HepG2 (cell line): ENCODE measurements at regions not wholly inside any gene's neighbourhood (a gene's known extent, or its start where the extent isn't known, plus 50 kb on each side); places are given as distances from the start of the nearest gene placed in this dataset.
A peak's percentile ranks its signal among the peaks of the same experiment; 100 is the strongest.

Source experiments
- ARNT ChIP-seq: fragments of 450-650 bp; IDR thresholded peaks from 2 replicates; pipeline ENCODE4 v1.6.1; 2017
- BORCS8-MEF2B ChIP-seq: sonication (generic); formaldehyde crosslinking; IDR thresholded peaks from 2 replicates; pipeline ENCODE4 v1.8.0; 2022; ENCODE audit warnings: mild to moderate bottlenecking, missing genetic modification reagents
- ELF4 ChIP-seq: sonication (generic); formaldehyde crosslinking; IDR thresholded peaks from 2 replicates; pipeline ENCODE4 v1.5.0; 2020; ENCODE audit warnings: missing genetic modification reagents, mild to moderate bottlenecking, moderate library complexity, borderline replicate concordance
- GZF1 ChIP-seq: sonication (generic); formaldehyde crosslinking; IDR thresholded peaks from 2 replicates; pipeline ENCODE4 v1.5.1; 2020; ENCODE audit warnings: mild to moderate bottlenecking, missing genetic modification reagents
- HCFC1 ChIP-seq: fragments of 150-350 bp; IDR thresholded peaks from 2 replicates; pipeline ENCODE4 v1.6.1; 2014; ENCODE audit warnings: low read depth, low read length
- JUND ChIP-seq: sonication (generic); formaldehyde crosslinking; IDR thresholded peaks from 2 replicates; pipeline ENCODE4 v1.8.0; 2022; ENCODE audit warnings: mild to moderate bottlenecking, missing genetic modification reagents
- MYNN ChIP-seq: sonication (generic); formaldehyde crosslinking; IDR thresholded peaks from 2 replicates; pipeline ENCODE4 v1.4.0; 2020; ENCODE audit warnings: mild to moderate bottlenecking, low read depth, missing genetic modification reagents
- NR1H2 ChIP-seq: sonication (generic); formaldehyde crosslinking; IDR thresholded peaks from 2 replicates; pipeline ENCODE4 v1.8.1; 2022; ENCODE audit warnings: low read depth, missing genetic modification reagents, borderline replicate concordance
- SRSF4 ChIP-seq: fragments of 200-400 bp; formaldehyde crosslinking; IDR thresholded peaks from one replicate; pipeline ENCODE4 v1.6.1; 2018; ENCODE audit warnings: mild to moderate bottlenecking, low read depth, low read length, moderate library complexity; ENCODE audit not compliant: poor library complexity, severe bottlenecking
- TARDBP ChIP-seq: sonication (generic); formaldehyde crosslinking; IDR thresholded peaks from 2 replicates; pipeline ENCODE4 v1.8.0; 2022; ENCODE audit warnings: mild to moderate bottlenecking, missing genetic modification reagents
- ZNF337 ChIP-seq: sonication (generic); formaldehyde crosslinking; IDR thresholded peaks from 2 replicates; pipeline ENCODE4 v1.5.1; 2020; ENCODE audit warnings: missing genetic modification reagents, low read depth, mild to moderate bottlenecking, borderline replicate concordance
- ZNF572 ChIP-seq: sonication (generic); formaldehyde crosslinking; IDR thresholded peaks from 2 replicates; pipeline ENCODE4 v1.5.1; 2020; ENCODE audit warnings: mild to moderate bottlenecking, missing genetic modification reagents
- TF ChIP-seq, protein P1 (sequence below): sonication (generic); formaldehyde crosslinking; IDR thresholded peaks from 2 replicates; pipeline ENCODE4 v1.5.0; 2020; ENCODE audit warnings: mild to moderate bottlenecking, missing genetic modification reagents, borderline replicate concordance
- TF ChIP-seq, protein P2 (sequence below): sonication (generic); formaldehyde crosslinking; IDR thresholded peaks from 2 replicates; pipeline ENCODE4 v1.8.0; 2022; ENCODE audit warnings: mild to moderate bottlenecking, missing genetic modification reagents
- TF ChIP-seq, protein P3 (sequence below): sonication (generic); formaldehyde crosslinking; IDR thresholded peaks from 2 replicates; pipeline ENCODE4 v1.9.0; 2021; ENCODE audit warnings: missing genetic modification reagents, borderline replicate concordance

DNA sequence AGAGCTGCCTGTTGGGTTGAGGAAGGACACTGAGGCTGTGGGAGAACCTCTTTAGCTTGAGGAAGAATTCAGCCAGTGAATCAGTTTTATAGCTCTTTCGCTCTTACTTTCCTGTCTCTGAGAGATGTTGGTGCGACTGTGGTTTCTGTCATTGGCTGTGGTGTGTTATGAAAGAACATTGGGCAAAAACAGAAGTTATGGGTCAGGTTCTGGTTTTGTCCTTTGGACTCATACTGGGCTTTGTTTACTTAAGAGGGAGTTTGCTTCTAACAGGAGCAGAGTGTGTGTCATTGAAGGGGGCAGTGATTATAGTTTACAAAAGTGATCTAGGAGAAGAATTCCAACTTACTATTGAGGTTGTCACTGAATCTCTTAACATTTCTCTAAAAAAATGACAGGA, 97.0 kb downstream of the TLR5 start (continued):
- TF ChIP-seq HCFC1 (no peak), NR1H2 (CRISPR knock-in tag) (no peak), ZNF337 (CRISPR knock-in tag) (no peak), ARNT (no peak), SRSF4 (no peak), MYNN (CRISPR knock-in tag) (no peak), BORCS8-MEF2B (no peak), GZF1 (no peak), ELF4 (CRISPR knock-in tag) (no peak), TARDBP (CRISPR knock-in tag) (peak; percentile 31; the same call in 1 of the 2 replicates), ZNF572 (CRISPR knock-in tag) (no peak), JUND (CRISPR knock-in tag) (no peak)
- TF ChIP-seq, protein P1, sequence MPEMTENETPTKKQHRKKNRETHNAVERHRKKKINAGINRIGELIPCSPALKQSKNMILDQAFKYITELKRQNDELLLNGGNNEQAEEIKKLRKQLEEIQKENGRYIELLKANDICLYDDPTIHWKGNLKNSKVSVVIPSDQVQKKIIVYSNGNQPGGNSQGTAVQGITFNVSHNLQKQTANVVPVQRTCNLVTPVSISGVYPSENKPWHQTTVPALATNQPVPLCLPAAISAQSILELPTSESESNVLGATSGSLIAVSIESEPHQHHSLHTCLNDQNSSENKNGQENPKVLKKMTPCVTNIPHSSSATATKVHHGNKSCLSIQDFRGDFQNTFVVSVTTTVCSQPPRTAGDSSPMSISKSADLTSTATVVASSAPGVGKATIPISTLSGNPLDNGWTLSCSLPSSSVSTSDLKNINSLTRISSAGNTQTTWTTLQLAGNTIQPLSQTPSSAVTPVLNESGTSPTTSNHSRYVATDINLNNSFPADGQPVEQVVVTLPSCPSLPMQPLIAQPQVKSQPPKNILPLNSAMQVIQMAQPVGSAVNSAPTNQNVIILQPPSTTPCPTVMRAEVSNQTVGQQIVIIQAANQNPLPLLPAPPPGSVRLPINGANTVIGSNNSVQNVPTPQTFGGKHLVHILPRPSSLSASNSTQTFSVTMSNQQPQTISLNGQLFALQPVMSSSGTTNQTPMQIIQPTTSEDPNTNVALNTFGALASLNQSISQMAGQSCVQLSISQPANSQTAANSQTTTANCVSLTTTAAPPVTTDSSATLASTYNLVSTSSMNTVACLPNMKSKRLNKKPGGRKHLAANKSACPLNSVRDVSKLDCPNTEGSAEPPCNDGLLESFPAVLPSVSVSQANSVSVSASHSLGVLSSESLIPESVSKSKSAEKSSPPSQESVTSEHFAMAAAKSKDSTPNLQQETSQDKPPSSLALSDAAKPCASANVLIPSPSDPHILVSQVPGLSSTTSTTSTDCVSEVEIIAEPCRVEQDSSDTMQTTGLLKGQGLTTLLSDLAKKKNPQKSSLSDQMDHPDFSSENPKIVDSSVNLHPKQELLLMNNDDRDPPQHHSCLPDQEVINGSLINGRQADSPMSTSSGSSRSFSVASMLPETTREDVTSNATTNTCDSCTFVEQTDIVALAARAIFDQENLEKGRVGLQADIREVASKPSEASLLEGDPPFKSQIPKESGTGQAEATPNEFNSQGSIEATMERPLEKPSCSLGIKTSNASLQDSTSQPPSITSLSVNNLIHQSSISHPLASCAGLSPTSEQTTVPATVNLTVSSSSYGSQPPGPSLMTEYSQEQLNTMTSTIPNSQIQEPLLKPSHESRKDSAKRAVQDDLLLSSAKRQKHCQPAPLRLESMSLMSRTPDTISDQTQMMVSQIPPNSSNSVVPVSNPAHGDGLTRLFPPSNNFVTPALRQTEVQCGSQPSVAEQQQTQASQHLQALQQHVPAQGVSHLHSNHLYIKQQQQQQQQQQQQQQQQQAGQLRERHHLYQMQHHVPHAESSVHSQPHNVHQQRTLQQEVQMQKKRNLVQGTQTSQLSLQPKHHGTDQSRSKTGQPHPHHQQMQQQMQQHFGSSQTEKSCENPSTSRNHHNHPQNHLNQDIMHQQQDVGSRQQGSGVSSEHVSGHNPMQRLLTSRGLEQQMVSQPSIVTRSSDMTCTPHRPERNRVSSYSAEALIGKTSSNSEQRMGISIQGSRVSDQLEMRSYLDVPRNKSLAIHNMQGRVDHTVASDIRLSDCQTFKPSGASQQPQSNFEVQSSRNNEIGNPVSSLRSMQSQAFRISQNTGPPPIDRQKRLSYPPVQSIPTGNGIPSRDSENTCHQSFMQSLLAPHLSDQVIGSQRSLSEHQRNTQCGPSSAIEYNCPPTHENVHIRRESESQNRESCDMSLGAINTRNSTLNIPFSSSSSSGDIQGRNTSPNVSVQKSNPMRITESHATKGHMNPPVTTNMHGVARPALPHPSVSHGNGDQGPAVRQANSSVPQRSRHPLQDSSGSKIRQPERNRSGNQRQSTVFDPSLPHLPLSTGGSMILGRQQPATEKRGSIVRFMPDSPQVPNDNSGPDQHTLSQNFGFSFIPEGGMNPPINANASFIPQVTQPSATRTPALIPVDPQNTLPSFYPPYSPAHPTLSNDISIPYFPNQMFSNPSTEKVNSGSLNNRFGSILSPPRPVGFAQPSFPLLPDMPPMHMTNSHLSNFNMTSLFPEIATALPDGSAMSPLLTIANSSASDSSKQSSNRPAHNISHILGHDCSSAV (CRISPR knock-in tag) = no peak
- TF ChIP-seq, protein P2, sequence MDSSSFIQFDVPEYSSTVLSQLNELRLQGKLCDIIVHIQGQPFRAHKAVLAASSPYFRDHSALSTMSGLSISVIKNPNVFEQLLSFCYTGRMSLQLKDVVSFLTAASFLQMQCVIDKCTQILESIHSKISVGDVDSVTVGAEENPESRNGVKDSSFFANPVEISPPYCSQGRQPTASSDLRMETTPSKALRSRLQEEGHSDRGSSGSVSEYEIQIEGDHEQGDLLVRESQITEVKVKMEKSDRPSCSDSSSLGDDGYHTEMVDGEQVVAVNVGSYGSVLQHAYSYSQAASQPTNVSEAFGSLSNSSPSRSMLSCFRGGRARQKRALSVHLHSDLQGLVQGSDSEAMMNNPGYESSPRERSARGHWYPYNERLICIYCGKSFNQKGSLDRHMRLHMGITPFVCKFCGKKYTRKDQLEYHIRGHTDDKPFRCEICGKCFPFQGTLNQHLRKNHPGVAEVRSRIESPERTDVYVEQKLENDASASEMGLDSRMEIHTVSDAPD (CRISPR knock-in tag) = peak; percentile 83
- TF ChIP-seq, protein P3, sequence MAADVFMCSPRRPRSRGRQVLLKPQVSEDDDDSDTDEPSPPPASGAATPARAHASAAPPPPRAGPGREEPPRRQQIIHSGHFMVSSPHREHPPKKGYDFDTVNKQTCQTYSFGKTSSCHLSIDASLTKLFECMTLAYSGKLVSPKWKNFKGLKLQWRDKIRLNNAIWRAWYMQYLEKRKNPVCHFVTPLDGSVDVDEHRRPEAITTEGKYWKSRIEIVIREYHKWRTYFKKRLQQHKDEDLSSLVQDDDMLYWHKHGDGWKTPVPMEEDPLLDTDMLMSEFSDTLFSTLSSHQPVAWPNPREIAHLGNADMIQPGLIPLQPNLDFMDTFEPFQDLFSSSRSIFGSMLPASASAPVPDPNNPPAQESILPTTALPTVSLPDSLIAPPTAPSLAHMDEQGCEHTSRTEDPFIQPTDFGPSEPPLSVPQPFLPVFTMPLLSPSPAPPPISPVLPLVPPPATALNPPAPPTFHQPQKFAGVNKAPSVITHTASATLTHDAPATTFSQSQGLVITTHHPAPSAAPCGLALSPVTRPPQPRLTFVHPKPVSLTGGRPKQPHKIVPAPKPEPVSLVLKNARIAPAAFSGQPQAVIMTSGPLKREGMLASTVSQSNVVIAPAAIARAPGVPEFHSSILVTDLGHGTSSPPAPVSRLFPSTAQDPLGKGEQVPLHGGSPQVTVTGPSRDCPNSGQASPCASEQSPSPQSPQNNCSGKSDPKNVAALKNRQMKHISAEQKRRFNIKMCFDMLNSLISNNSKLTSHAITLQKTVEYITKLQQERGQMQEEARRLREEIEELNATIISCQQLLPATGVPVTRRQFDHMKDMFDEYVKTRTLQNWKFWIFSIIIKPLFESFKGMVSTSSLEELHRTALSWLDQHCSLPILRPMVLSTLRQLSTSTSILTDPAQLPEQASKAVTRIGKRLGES (CRISPR knock-in tag) = no peak
